BE2C (cell line): ENCODE measurements at regions not wholly inside any gene's neighbourhood (a gene's known extent, or its start where the extent isn't known, plus 50 kb on each side); places are given as distances from the start of the nearest gene placed in this dataset.

ENCODE experiments used
- DNase-seq: peaks from one replicate; pipeline ENCODE4 v3.0.0-alpha.2; 2020
- H3K27me3 ChIP-seq: fragments of 250-450 bp; sonication (Bioruptor Pico); 2 replicates; pipeline ENCODE4 v1.5.1; 2020; ENCODE audit warnings: mild to moderate bottlenecking
- H3K36me3 ChIP-seq: fragments of 250-450 bp; sonication (Bioruptor Pico); 2 replicates; pipeline ENCODE4 v1.5.1; 2020; ENCODE audit warnings: mild to moderate bottlenecking
- H3K4me1 ChIP-seq: fragments of 250-450 bp; sonication (Bioruptor Pico); 2 replicates; pipeline ENCODE4 v1.5.1; 2020
- H3K4me3 ChIP-seq: 2 replicates; pipeline ENCODE4 v1.5.1; 2011; ENCODE audit warnings: low read depth, low read length
- H3K9me3 ChIP-seq: fragments of 250-450 bp; sonication (Bioruptor Pico); 2 replicates; pipeline ENCODE4 v1.5.1; 2020
- CTCF ChIP-seq: IDR thresholded peaks from 2 replicates; pipeline ENCODE4 v1.5.1; 2012; ENCODE audit warnings: mild to moderate bottlenecking, low read depth, low read length

GRCh38 chr2:57862153-57862552 is 184.5 kb upstream of the VRK2 start:
- no peak for TF ChIP-seq CTCF
- DNase-seq, result no peak
- Histone ChIP-seq H3K4me1 (no peaks in the 10 kb centered on the region), H3K36me3 (no peaks in the 10 kb centered on the region), H3K4me3 (no peak overlapping the region), H3K9me3 (no peaks in the 10 kb centered on the region), H3K27me3 (no peaks in the 10 kb centered on the region)

GRCh38 chr2:57862727-57863126 is 183.9 kb upstream of the VRK2 start:
- Histone ChIP-seq H3K27me3 (no peaks in the 10 kb centered on the region), H3K36me3 (no peaks in the 10 kb centered on the region), H3K4me1 (no peaks in the 10 kb centered on the region), H3K4me3 (no peak overlapping the region), H3K9me3 (no peaks in the 10 kb centered on the region)
- DNase-seq, result no peak
- TF ChIP-seq CTCF, result no peak

- H3K9me3 ChIP-seq, result no peaks in the 10 kb centered on the region
- DNase-seq, result no peak
- no peaks in the 10 kb centered on the region for H3K27me3 ChIP-seq
- no peaks in the 10 kb centered on the region for H3K36me3 ChIP-seq
- H3K4me1 ChIP-seq, result no peaks in the 10 kb centered on the region
- no peak for TF ChIP-seq CTCF
- no peak overlapping the region for H3K4me3 ChIP-seq
Observed at GRCh38 chr2:57864926-57865325, 181.7 kb upstream of the VRK2 start.

- Histone ChIP-seq H3K9me3 (no peaks in the 10 kb centered on the region), H3K4me1 (no peaks in the 10 kb centered on the region), H3K4me3 (no peak overlapping the region), H3K36me3 (no peaks in the 10 kb centered on the region), H3K27me3 (no peaks in the 10 kb centered on the region)
- no peak for DNase-seq
- no peak for TF ChIP-seq CTCF
Observed at GRCh38 chr2:57867730-57868129, 178.9 kb upstream of the VRK2 start.

GRCh38 chr2:57868619-57869139 is 177.9 kb upstream of the VRK2 start:
- Histone ChIP-seq H3K27me3 (no peaks in the 10 kb centered on the region), H3K9me3 (no peaks in the 10 kb centered on the region), H3K4me3 (no peak overlapping the region), H3K36me3 (no peaks in the 10 kb centered on the region), H3K4me1 (no peaks in the 10 kb centered on the region)
- DNase-seq, result no peak
- TF ChIP-seq CTCF, result no peak

GRCh38 chr2:57869758-57870344 is 176.8 kb upstream of the VRK2 start:
- Histone ChIP-seq H3K4me1 (no peaks in the 10 kb centered on the region), H3K27me3 (no peaks in the 10 kb centered on the region), H3K4me3 (no peak overlapping the region), H3K36me3 (no peaks in the 10 kb centered on the region), H3K9me3 (no peaks in the 10 kb centered on the region)
- TF ChIP-seq CTCF, result no peak
- no peak for DNase-seq
